C1 segment of cervical spinal cord (tissue), 14 donors: ENCODE measurements at regions not wholly inside any gene's neighbourhood (a gene's known extent, or its start where the extent isn't known, plus 50 kb on each side); places are given as distances from the start of the nearest gene placed in this dataset.

Source experiments
- DNase-seq, 14 donors: peaks; one replicate each; lab custom pipeline; 2025; lab: John Stamatoyannopoulos, UW

DNA sequence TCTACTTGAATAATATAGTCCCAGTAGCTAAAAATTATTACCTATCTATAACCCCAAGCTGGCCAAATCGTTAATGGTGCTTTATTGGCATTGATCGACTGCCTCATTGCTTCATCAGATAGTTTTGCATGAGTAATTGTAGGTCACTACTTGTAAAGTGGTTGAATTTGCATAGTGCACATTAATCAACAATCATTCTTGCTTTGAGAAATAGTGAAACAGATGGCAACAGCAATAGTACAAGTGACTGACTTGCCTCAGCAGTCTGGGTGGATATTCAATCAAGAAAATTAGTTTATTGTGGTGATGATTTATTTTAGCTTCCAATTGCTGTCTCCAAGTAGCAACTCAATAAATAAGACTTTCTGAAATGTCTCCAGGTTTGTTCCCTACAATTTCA lies 117.8 kb upstream of the NRXN1 start:
- no peak for DNase-seq

DNA sequence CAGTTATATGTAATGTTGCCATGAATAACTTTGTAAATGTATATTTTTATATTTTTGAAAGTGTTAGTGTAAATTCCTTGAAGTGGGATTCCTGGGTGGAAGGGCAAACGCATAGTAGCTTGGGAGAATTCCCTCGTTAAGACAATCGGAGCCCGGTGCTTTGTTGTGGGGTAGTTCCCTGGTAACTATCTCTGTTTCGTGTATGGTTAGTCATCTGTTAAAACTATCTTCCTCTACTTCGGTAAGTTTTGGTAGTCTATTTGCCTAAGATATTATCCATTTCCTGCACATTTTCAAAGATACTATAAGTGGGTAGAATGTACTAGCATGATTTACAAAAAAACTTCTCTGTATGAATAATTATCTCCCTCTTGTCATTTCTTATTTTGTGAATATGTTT lies 113.8 kb upstream of the NRXN1 start:
- no peak for DNase-seq

DNA sequence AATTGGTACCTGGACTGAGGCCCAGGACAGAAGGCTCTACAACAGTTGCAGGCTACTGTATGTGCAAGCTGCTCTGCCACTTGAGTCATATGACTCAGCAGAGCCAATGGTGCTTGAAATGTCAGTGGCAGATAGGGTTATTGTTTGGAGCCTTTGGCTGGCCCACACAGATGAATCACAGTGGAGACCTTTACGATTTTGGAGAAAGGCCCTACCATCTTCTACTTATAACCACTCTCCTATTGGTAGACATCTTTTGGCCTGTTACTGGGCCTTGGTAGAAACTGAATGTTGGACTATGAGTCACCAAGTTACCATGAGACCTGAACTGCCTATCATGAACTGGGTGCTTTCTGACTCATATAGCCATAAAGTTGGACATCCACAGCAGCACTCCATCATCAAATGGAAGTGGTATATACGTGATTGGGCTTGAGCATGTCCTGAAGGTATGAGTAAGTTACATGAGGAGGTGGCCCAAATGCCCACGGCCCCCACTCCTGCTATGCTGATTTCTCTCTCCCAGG lies 88.9 kb upstream of the NRXN1 start:
- DNase-seq, result no peak

DNA sequence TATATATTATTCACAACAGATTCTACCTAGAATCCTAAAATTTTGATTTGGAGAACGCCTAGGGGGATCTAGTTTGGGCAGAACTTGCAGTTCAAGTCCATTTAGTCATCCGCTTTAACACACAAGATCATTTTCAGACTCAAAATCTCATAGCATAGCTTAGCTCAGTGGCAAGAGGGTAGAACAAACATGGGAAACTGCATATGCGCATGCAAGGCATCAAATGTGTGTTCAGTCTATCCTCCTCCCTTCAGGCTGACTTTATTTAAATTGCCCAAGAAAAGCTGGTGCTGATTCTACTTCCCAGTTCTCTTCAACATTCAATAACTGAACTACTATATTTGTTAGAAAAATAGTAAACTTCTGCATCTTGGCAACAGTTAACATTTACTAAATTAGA lies 79.6 kb upstream of the NRXN1 start:
- DNase-seq, result no peak

DNA sequence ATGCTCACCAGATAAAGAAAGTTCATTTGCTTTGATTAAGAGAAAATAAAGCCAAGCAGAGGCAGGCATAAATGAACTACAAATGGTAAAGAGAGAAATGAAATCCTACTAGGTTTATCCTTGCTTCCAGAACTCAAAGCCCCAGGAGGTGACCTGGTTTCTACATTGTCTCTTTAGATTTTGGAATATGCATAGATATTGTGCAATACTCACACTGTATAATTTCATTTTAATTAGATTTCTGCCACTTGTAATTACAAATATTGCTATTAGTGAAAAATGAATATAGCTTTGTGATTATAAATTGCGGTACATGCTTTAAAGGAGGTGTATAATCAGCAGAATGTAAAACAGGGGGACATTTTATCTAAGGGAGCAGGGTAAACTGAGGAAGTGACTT lies 76.9 kb upstream of the NRXN1 start:
- DNase-seq, result no peak

DNA sequence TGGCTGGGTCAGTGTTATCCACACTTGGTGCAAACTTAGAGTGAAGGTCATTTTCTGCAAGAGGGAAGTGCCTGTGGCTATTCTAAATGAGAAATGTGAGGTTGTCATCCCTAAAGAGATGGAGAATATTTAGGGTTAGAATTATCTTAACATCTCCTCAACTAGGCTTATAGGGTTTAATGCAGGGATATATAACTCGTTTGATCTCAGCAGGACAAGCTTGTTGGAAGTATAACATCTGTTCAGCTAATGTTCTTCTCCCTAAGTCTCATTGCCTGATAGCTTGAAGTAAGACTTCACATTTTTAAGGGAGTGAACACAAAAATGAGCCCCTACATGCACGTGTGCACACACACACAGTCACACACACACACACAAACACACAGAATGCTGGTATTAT lies 75.9 kb upstream of the NRXN1 start:
- no peak for DNase-seq

DNA sequence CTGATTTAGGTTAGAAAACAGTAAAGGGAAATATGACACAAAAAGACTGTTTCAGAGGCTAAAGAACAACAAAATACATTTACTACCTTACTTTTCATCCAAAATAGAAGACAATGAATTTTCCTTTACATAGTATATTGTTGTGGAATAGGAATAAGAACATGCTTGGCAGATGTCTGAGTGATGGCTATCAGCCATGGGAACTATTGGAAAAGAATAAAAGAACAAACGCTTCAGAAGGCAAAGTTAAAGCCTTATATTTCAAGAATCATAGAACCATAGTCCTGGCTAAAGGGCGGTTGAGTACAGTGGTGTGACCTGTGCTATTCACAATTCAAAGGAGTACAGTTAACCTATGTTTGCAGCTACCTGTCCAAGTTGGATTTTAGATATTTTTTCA lies 73.9 kb upstream of the NRXN1 start:
- DNase-seq, result no peak

DNA sequence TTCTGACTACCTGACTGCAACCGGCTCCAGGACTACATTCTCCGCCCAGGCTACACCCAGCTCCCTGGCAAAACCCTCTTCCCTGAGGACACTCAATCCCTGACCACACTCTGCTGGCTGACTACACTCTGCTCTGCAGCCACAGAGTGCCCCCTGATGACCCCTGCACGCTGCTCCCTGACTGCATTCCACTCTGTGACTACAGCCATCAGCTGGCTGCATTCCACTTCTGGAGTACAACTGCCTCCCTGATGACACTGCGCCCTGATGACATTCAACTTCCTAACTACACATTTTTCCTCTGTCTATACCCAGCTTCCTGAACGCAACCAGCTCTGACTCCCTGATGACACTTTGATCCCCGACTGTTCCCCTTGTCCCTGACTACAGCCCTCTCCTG lies 71.3 kb upstream of the NRXN1 start:
- DNase-seq, result no peak

DNA sequence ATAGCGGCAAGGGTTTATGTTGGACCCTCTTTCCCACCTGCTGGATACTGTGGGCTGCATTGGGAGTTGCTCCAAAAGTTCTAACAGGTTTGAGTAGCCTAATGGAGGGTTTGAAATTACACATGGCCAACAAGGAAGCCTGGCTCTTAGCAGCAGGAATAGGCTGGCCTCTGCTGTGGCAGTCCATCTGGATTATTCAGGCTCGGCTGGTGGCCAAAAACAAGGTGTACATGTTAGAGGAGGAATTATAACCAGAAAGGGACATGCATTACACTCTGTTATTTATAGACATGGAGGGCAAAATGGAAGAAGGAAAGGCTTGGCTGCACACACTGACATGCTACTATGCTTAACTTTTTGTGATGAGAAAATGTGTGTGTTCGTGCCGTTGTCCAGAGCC lies 61.1 kb upstream of the NRXN1 start:
- peak in 1 of 14 donors; percentile 85 for DNase-seq

DNA sequence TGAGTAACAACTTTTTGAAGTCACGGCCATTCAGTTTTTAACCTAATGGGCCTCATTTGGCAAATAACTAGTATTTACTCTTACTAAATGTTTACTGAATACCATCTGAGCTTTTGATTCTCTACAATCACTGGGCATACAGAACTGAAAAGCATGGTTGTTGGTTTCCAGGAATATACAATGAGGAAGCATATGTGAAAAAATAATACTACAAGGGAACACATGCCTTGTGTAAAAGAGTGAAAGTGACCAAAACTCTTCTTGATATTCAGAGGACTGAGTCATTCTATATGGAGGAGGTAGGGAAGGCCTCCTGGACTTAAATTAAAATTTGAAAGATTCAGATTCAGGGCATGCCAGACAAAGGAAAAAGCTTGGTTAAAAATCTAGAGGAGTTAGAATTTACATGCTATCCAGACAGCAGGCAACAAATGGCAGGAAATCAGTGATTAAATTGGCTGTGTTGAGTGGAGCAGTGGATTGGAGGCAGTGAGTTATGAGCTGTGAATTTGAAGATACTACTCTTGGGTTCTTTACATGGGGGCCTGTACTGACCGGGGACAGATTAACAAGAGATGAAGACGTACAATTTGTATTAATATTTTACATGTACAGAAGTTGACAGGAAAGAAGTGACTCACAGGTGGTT lies 53.6 kb upstream of the NRXN1 start:
- DNase-seq, result no peak

DNA sequence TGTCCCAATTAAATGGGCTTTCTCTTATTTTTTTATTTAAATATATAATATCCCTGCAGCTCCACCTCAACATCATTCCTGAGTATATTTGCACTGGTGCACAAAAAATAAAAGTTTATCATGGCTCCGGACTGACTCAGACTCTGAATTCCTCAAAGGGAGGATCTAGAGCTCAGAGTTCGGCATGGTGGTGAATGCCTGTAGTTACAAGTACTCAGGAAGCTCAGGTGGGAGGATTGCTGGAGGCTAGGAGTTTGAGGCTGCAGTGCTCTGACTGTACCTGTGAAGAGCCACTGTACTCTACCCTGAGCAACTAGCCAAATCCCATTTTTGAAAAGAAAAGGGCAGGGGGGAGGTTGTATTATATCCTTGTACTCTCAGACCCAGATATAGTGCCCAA lies 52.8 kb upstream of the NRXN1 start:
- no peak for DNase-seq
